ENCODE measurements at regions not wholly inside any gene's neighbourhood (a gene's known extent, or its start where the extent isn't known, plus 50 kb on each side); places are given as distances from the start of the nearest gene placed in this dataset.

GRCh38 chr9:38164659-38165221 is 95.7 kb upstream of the SHB start:
- Histone ChIP-seq H2AFZ (ENCODE audit: low read depth, low read length) (no peak overlapping the region), H4K20me1 (ENCODE audit: insufficient read depth, low read length) (no peaks in the 10 kb centered on the region), H3K79me2 (ENCODE audit: insufficient read depth, low read length) (no peaks in the 10 kb centered on the region), H3K9me3 (ENCODE audit: insufficient read depth, low read length, severe bottlenecking) (peaks cover 4% of the 10 kb centered on the region), H3K4me2 (ENCODE audit: insufficient read depth, low read length) (no peak overlapping the region), H3K4me1 (ENCODE audit: insufficient read depth, low read length) (no peaks in the 10 kb centered on the region; the same call in 1 of the 2 replicates), H3K9ac (ENCODE audit: low read depth, low read length) (no peak overlapping the region), H3K27ac (ENCODE audit: low read length) (no peak overlapping the region), H3K36me3 (ENCODE audit: insufficient read depth, low read length) (no peaks in the 10 kb centered on the region), H3K27me3 (ENCODE audit: insufficient read depth, low read length, poor library complexity) (no peaks in the 10 kb centered on the region), H3K4me3 (ENCODE audit: low read depth in 1 of 2, low read length in 2 of 2) (no peak overlapping the region)
- ATAC-seq (ENCODE audit: insufficient read depth, low read depth), result 0 out of 3 replicates have a peak, but pooled peaks have one; percentile 19
- DNase-seq, result no peak
- TF ChIP-seq CTCF (IDR thresholded peaks at IDR 0.05; ENCODE audit: borderline replicate concordance, extremely low read depth, low read length, poor library complexity, severe bottlenecking) (no peak), EZH2 (IDR thresholded peaks at IDR 0.05; ENCODE audit: borderline replicate concordance, low read depth, low read length, severe bottlenecking) (no peak)

- H3K9me3 ChIP-seq (ENCODE audit: insufficient read depth, low read length, severe bottlenecking), result no peaks in the 10 kb centered on the region
- no peaks in the 10 kb centered on the region; the same call in 1 of the 2 replicates for H3K4me1 ChIP-seq (ENCODE audit: insufficient read depth, low read length)
- H3K27ac ChIP-seq (ENCODE audit: low read length), result no peak overlapping the region
- no peaks in the 10 kb centered on the region for H3K36me3 ChIP-seq (ENCODE audit: insufficient read depth, low read length)
- no peaks in the 10 kb centered on the region for H3K27me3 ChIP-seq (ENCODE audit: insufficient read depth, low read length, poor library complexity)
- H3K4me2 ChIP-seq (ENCODE audit: insufficient read depth, low read length), result no peak overlapping the region
- H3K4me3 ChIP-seq (ENCODE audit: low read depth in 1 of 2, low read length in 2 of 2), result no peak overlapping the region
- no peaks in the 10 kb centered on the region for H4K20me1 ChIP-seq (ENCODE audit: insufficient read depth, low read length)
- no peaks in the 10 kb centered on the region for H3K79me2 ChIP-seq (ENCODE audit: insufficient read depth, low read length)
- no peak overlapping the region for H3K9ac ChIP-seq (ENCODE audit: low read depth, low read length)
- no peak overlapping the region for H2AFZ ChIP-seq (ENCODE audit: low read depth, low read length)
- TF ChIP-seq CTCF (IDR thresholded peaks at IDR 0.05; ENCODE audit: borderline replicate concordance, extremely low read depth, low read length, poor library complexity, severe bottlenecking) (no peak), EZH2 (IDR thresholded peaks at IDR 0.05; ENCODE audit: borderline replicate concordance, low read depth, low read length, severe bottlenecking) (no peak)
- ATAC-seq (ENCODE audit: insufficient read depth, low read depth) (no peak), DNase-seq (no peak)
These were observed 94.5 kb upstream of the SHB start for GRCh38 chr9:38163518-38163917.

GRCh38 chr9:38162332-38163211 is 93.5 kb upstream of the SHB start:
- Histone ChIP-seq H4K20me1 (ENCODE audit: insufficient read depth, low read length) (no peaks in the 10 kb centered on the region), H3K27ac (ENCODE audit: low read length) (no peak overlapping the region), H3K4me2 (ENCODE audit: insufficient read depth, low read length) (no peak overlapping the region), H3K9me3 (ENCODE audit: insufficient read depth, low read length, severe bottlenecking) (no peaks in the 10 kb centered on the region), H2AFZ (ENCODE audit: low read depth, low read length) (no peak overlapping the region), H3K27me3 (ENCODE audit: insufficient read depth, low read length, poor library complexity) (no peaks in the 10 kb centered on the region), H3K4me1 (ENCODE audit: insufficient read depth, low read length) (no peaks in the 10 kb centered on the region; the same call in 1 of the 2 replicates), H3K79me2 (ENCODE audit: insufficient read depth, low read length) (no peaks in the 10 kb centered on the region), H3K9ac (ENCODE audit: low read depth, low read length) (no peak overlapping the region), H3K36me3 (ENCODE audit: insufficient read depth, low read length) (no peaks in the 10 kb centered on the region), H3K4me3 (ENCODE audit: low read depth in 1 of 2, low read length in 2 of 2) (no peak overlapping the region)
- ATAC-seq (ENCODE audit: insufficient read depth, low read depth) (no peak), DNase-seq (no peak)
- TF ChIP-seq CTCF (IDR thresholded peaks at IDR 0.05; ENCODE audit: borderline replicate concordance, extremely low read depth, low read length, poor library complexity, severe bottlenecking) (no peak), EZH2 (IDR thresholded peaks at IDR 0.05; ENCODE audit: borderline replicate concordance, low read depth, low read length, severe bottlenecking) (no peak)

Data from DND-41 (cell line).